ENCODE measurements at regions not wholly inside any gene's neighbourhood (a gene's known extent, or its start where the extent isn't known, plus 50 kb on each side); places are given as distances from the start of the nearest gene placed in this dataset.

GRCh38 chr17:15134363-15134762, 130.8 kb downstream of the PMP22 start:
- Histone ChIP-seq H3K27ac (ENCODE audit: low read length) (no peak overlapping the region), H3K4me3 (ENCODE audit: low read length) (no peak overlapping the region), H3K27me3 (ENCODE audit: control insufficient read depth, insufficient read depth, low read length) (no peaks in the 10 kb centered on the region), H3K9me3 (ENCODE audit: control insufficient read depth, insufficient read depth, low read length) (peaks cover 1% of the 10 kb centered on the region; the same call in 1 of the 2 replicates), H3K4me1 (ENCODE audit: control insufficient read depth, insufficient read depth, low read length) (no peaks in the 10 kb centered on the region), H3K36me3 (ENCODE audit: control insufficient read depth, insufficient read depth, low read length) (no peaks in the 10 kb centered on the region)
- no peak for DNase-seq (ENCODE audit: low read depth, low spot score)
- WGBS (ENCODE audit: insufficient coverage, insufficient read length), result no CpG with 5 or more reads among the region's 2 CpGs

- H3K36me3 ChIP-seq (ENCODE audit: control insufficient read depth, insufficient read depth, low read length), result no peaks in the 10 kb centered on the region
- WGBS (ENCODE audit: insufficient coverage, insufficient read length), result no CpG with 5 or more reads among the region's 4 CpGs
- no peak overlapping the region for H3K27ac ChIP-seq (ENCODE audit: low read length)
- DNase-seq (ENCODE audit: low read depth, low spot score), result no peak
- no peaks in the 10 kb centered on the region for H3K27me3 ChIP-seq (ENCODE audit: control insufficient read depth, insufficient read depth, low read length)
- H3K4me1 ChIP-seq (ENCODE audit: control insufficient read depth, insufficient read depth, low read length), result no peaks in the 10 kb centered on the region
- no peak overlapping the region for H3K4me3 ChIP-seq (ENCODE audit: low read length)
- H3K9me3 ChIP-seq (ENCODE audit: control insufficient read depth, insufficient read depth, low read length), result peaks cover 1% of the 10 kb centered on the region; the same call in 1 of the 2 replicates
Measured at GRCh38 chr17:15133826-15134225, 131.3 kb downstream of the PMP22 start.

- Histone ChIP-seq H3K36me3 (ENCODE audit: control insufficient read depth, insufficient read depth, low read length) (no peaks in the 10 kb centered on the region), H3K27me3 (ENCODE audit: control insufficient read depth, insufficient read depth, low read length) (no peaks in the 10 kb centered on the region), H3K4me1 (ENCODE audit: control insufficient read depth, insufficient read depth, low read length) (no peaks in the 10 kb centered on the region), H3K27ac (ENCODE audit: low read length) (no peak overlapping the region), H3K4me3 (ENCODE audit: low read length) (no peak overlapping the region), H3K9me3 (ENCODE audit: control insufficient read depth, insufficient read depth, low read length) (peaks cover 1% of the 10 kb centered on the region; the same call in 1 of the 2 replicates)
- DNase-seq (ENCODE audit: low read depth, low spot score), result no peak
- WGBS (ENCODE audit: insufficient coverage, insufficient read length), result no CpG with 5 or more reads among the region's 6 CpGs
Measured at GRCh38 chr17:15133143-15133542, 132.0 kb downstream of the PMP22 start.

GRCh38 chr17:15130426-15130825, 134.7 kb downstream of the PMP22 start:
- Histone ChIP-seq H3K27me3 (ENCODE audit: control insufficient read depth, insufficient read depth, low read length) (no peaks in the 10 kb centered on the region), H3K36me3 (ENCODE audit: control insufficient read depth, insufficient read depth, low read length) (no peaks in the 10 kb centered on the region), H3K4me1 (ENCODE audit: control insufficient read depth, insufficient read depth, low read length) (no peaks in the 10 kb centered on the region), H3K27ac (ENCODE audit: low read length) (no peak overlapping the region), H3K4me3 (ENCODE audit: low read length) (no peak overlapping the region), H3K9me3 (ENCODE audit: control insufficient read depth, insufficient read depth, low read length) (peaks cover 1% of the 10 kb centered on the region; the same call in 1 of the 2 replicates)
- WGBS (ENCODE audit: insufficient coverage, insufficient read length), result no CpG with 5 or more reads among the region's 2 CpGs
- no peak for DNase-seq (ENCODE audit: low read depth, low spot score)

GRCh38 chr17:15129986-15130385, 135.1 kb downstream of the PMP22 start:
- no peak for DNase-seq (ENCODE audit: low read depth, low spot score)
- WGBS (ENCODE audit: insufficient coverage, insufficient read length), result no CpG with 5 or more reads among the region's 3 CpGs
- no peaks in the 10 kb centered on the region for H3K36me3 ChIP-seq (ENCODE audit: control insufficient read depth, insufficient read depth, low read length)

GRCh38 chr17:15124746-15125145, 140.4 kb downstream of the PMP22 start:
- Histone ChIP-seq H3K4me3 (ENCODE audit: low read length) (no peak overlapping the region), H3K27ac (ENCODE audit: low read length) (no peak overlapping the region), H3K36me3 (ENCODE audit: control insufficient read depth, insufficient read depth, low read length) (no peaks in the 10 kb centered on the region), H3K27me3 (ENCODE audit: control insufficient read depth, insufficient read depth, low read length) (no peaks in the 10 kb centered on the region), H3K4me1 (ENCODE audit: control insufficient read depth, insufficient read depth, low read length) (no peaks in the 10 kb centered on the region), H3K9me3 (ENCODE audit: control insufficient read depth, insufficient read depth, low read length) (no peaks in the 10 kb centered on the region)
- no CpG with 5 or more reads among the region's 1 CpG for WGBS (ENCODE audit: insufficient coverage, insufficient read length)
- DNase-seq (ENCODE audit: low read depth, low spot score), result no peak

More at GRCh38 chr17:15129986-15130385, 135.1 kb downstream of the PMP22 start:
- no peaks in the 10 kb centered on the region for H3K27me3 ChIP-seq (ENCODE audit: control insufficient read depth, insufficient read depth, low read length)
- no peak overlapping the region for H3K27ac ChIP-seq (ENCODE audit: low read length)
- no peak overlapping the region for H3K4me3 ChIP-seq (ENCODE audit: low read length)
- H3K4me1 ChIP-seq (ENCODE audit: control insufficient read depth, insufficient read depth, low read length), result no peaks in the 10 kb centered on the region
- H3K9me3 ChIP-seq (ENCODE audit: control insufficient read depth, insufficient read depth, low read length), result peaks cover 1% of the 10 kb centered on the region; the same call in 1 of the 2 replicates

GRCh38 chr17:15124264-15124595, 140.9 kb downstream of the PMP22 start:
- Histone ChIP-seq H3K36me3 (ENCODE audit: control insufficient read depth, insufficient read depth, low read length) (no peaks in the 10 kb centered on the region), H3K27ac (ENCODE audit: low read length) (no peak overlapping the region), H3K9me3 (ENCODE audit: control insufficient read depth, insufficient read depth, low read length) (no peaks in the 10 kb centered on the region), H3K4me1 (ENCODE audit: control insufficient read depth, insufficient read depth, low read length) (no peaks in the 10 kb centered on the region), H3K4me3 (ENCODE audit: low read length) (no peak overlapping the region), H3K27me3 (ENCODE audit: control insufficient read depth, insufficient read depth, low read length) (no peaks in the 10 kb centered on the region)
- no CpG with 5 or more reads among the region's 2 CpGs for WGBS (ENCODE audit: insufficient coverage, insufficient read length)
- no peak for DNase-seq (ENCODE audit: low read depth, low spot score)

GRCh38 chr17:15123593-15124263, 141.4 kb downstream of the PMP22 start:
- Histone ChIP-seq H3K9me3 (ENCODE audit: control insufficient read depth, insufficient read depth, low read length) (no peaks in the 10 kb centered on the region), H3K4me1 (ENCODE audit: control insufficient read depth, insufficient read depth, low read length) (no peaks in the 10 kb centered on the region)
- DNase-seq (ENCODE audit: low read depth, low spot score), result no peak

GRCh38 chr17:15122857-15123256, 142.3 kb downstream of the PMP22 start:
- DNase-seq (ENCODE audit: low read depth, low spot score), result no peak
- no CpG with 5 or more reads among the region's 4 CpGs for WGBS (ENCODE audit: insufficient coverage, insufficient read length)

More at GRCh38 chr17:15123593-15124263, 141.4 kb downstream of the PMP22 start:
- Histone ChIP-seq H3K36me3 (ENCODE audit: control insufficient read depth, insufficient read depth, low read length) (no peaks in the 10 kb centered on the region), H3K27me3 (ENCODE audit: control insufficient read depth, insufficient read depth, low read length) (no peaks in the 10 kb centered on the region), H3K4me3 (ENCODE audit: low read length) (no peak overlapping the region), H3K27ac (ENCODE audit: low read length) (no peak overlapping the region)
- WGBS (ENCODE audit: insufficient coverage, insufficient read length), result no CpG with 5 or more reads among the region's 5 CpGs

GRCh38 chr17:15121426-15121825, 143.7 kb downstream of the PMP22 start:
- Histone ChIP-seq H3K27me3 (ENCODE audit: control insufficient read depth, insufficient read depth, low read length) (no peaks in the 10 kb centered on the region), H3K27ac (ENCODE audit: low read length) (no peak overlapping the region), H3K4me1 (ENCODE audit: control insufficient read depth, insufficient read depth, low read length) (no peaks in the 10 kb centered on the region), H3K36me3 (ENCODE audit: control insufficient read depth, insufficient read depth, low read length) (no peaks in the 10 kb centered on the region), H3K4me3 (ENCODE audit: low read length) (no peak overlapping the region), H3K9me3 (ENCODE audit: control insufficient read depth, insufficient read depth, low read length) (no peaks in the 10 kb centered on the region)
- no CpG with 5 or more reads among the region's 2 CpGs for WGBS (ENCODE audit: insufficient coverage, insufficient read length)
- DNase-seq (ENCODE audit: low read depth, low spot score), result no peak

More at GRCh38 chr17:15122857-15123256, 142.3 kb downstream of the PMP22 start:
- no peaks in the 10 kb centered on the region for H3K9me3 ChIP-seq (ENCODE audit: control insufficient read depth, insufficient read depth, low read length)
- no peaks in the 10 kb centered on the region for H3K4me1 ChIP-seq (ENCODE audit: control insufficient read depth, insufficient read depth, low read length)
- no peaks in the 10 kb centered on the region for H3K27me3 ChIP-seq (ENCODE audit: control insufficient read depth, insufficient read depth, low read length)
- H3K4me3 ChIP-seq (ENCODE audit: low read length), result no peak overlapping the region
- no peaks in the 10 kb centered on the region for H3K36me3 ChIP-seq (ENCODE audit: control insufficient read depth, insufficient read depth, low read length)
- H3K27ac ChIP-seq (ENCODE audit: low read length), result no peak overlapping the region

- H3K27ac ChIP-seq (ENCODE audit: low read length), result no peak overlapping the region
- no CpG with 5 or more reads among the region's 3 CpGs for WGBS (ENCODE audit: insufficient coverage, insufficient read length)
- no peaks in the 10 kb centered on the region; the same call in 1 of the 2 replicates for H3K9me3 ChIP-seq (ENCODE audit: control insufficient read depth, insufficient read depth, low read length)
- no peaks in the 10 kb centered on the region for H3K27me3 ChIP-seq (ENCODE audit: control insufficient read depth, insufficient read depth, low read length)
- no peak for DNase-seq (ENCODE audit: low read depth, low spot score)
- H3K36me3 ChIP-seq (ENCODE audit: control insufficient read depth, insufficient read depth, low read length), result no peaks in the 10 kb centered on the region
- H3K4me1 ChIP-seq (ENCODE audit: control insufficient read depth, insufficient read depth, low read length), result no peaks in the 10 kb centered on the region
- no peak overlapping the region for H3K4me3 ChIP-seq (ENCODE audit: low read length)
Measured at GRCh38 chr17:15119968-15120367, 145.2 kb downstream of the PMP22 start.

Measured in iPS DF 6.9 (cell line).